HG03097 (cell line): ENCODE measurements at regions not wholly inside any gene's neighbourhood (a gene's known extent, or its start where the extent isn't known, plus 50 kb on each side); places are given as distances from the start of the nearest gene placed in this dataset.

Source experiments
- ATAC-seq: cut with Tn5 transposase; IDR thresholded peaks from one replicate; pipeline ENCODE4 v1.9.1; 2021; ENCODE audit not compliant: unreplicated experiment, low FRiP score

GRCh38 chr17:71937914-71938313 is 182.9 kb upstream of the SOX9 start:
- no peak for ATAC-seq

GRCh38 chr17:71938340-71939010 is 182.3 kb upstream of the SOX9 start:
- no peak for ATAC-seq

- ATAC-seq, result no peak
These were observed 178.9 kb upstream of the SOX9 start for GRCh38 chr17:71941920-71942319.

- ATAC-seq, result no peak
These were observed 178.2 kb upstream of the SOX9 start for GRCh38 chr17:71942626-71943025.

- ATAC-seq, result no peak
These were observed 172.0 kb upstream of the SOX9 start for GRCh38 chr17:71948703-71949422.

GRCh38 chr17:71959154-71959553 is 161.7 kb upstream of the SOX9 start:
- ATAC-seq, result no peak

- ATAC-seq, result no peak
These were observed 157.5 kb upstream of the SOX9 start for GRCh38 chr17:71963351-71963750.

GRCh38 chr17:71963791-71964190 is 157.0 kb upstream of the SOX9 start:
- ATAC-seq, result no peak

- ATAC-seq, result no peak
These were observed 156.3 kb upstream of the SOX9 start for GRCh38 chr17:71964559-71964958.

- ATAC-seq, result no peak
These were observed 154.8 kb upstream of the SOX9 start for GRCh38 chr17:71966055-71966454.

- ATAC-seq, result no peak
These were observed 154.1 kb upstream of the SOX9 start for GRCh38 chr17:71966459-71967313.

GRCh38 chr17:71969500-71969899 is 151.3 kb upstream of the SOX9 start:
- no peak for ATAC-seq

- ATAC-seq, result no peak
These were observed 150.5 kb upstream of the SOX9 start for GRCh38 chr17:71970312-71970711.

GRCh38 chr17:71974051-71974450 is 146.8 kb upstream of the SOX9 start:
- ATAC-seq, result no peak

GRCh38 chr17:71975331-71975801 is 145.5 kb upstream of the SOX9 start:
- no peak for ATAC-seq

GRCh38 chr17:71976011-71976649 is 144.7 kb upstream of the SOX9 start:
- ATAC-seq, result no peak

- no peak for ATAC-seq
These were observed 142.4 kb upstream of the SOX9 start for GRCh38 chr17:71978435-71978834.

GRCh38 chr17:71980171-71980570 is 140.6 kb upstream of the SOX9 start:
- no peak for ATAC-seq

GRCh38 chr17:71983828-71984227 is 137.0 kb upstream of the SOX9 start:
- ATAC-seq, result no peak

GRCh38 chr17:71985111-71986039 is 135.4 kb upstream of the SOX9 start:
- ATAC-seq, result no peak
